Activated naive CD4-positive, alpha-beta T cell treated with anti-CD3 and anti-CD28 coated beads, Interleukin-2, amount 50 U/mL, for 72 hours (primary cell): ENCODE measurements at regions not wholly inside any gene's neighbourhood (a gene's known extent, or its start where the extent isn't known, plus 50 kb on each side); places are given as distances from the start of the nearest gene placed in this dataset.

Experiments
- ATAC-seq, 2 donors: fragments of 150-1000 bp; cut with Tn5 transposase; 2 replicates each; pipeline ENCODE4 v1.10.0; 2021; ENCODE audit warnings: mild to moderate bottlenecking in 2 of 2, moderate library complexity in 2 of 2
- DNase-seq, 2 donors: peaks; one replicate each; pipeline ENCODE4 v3.0.0; 2021 to 2022; ENCODE audit warnings: low spot score in 2 of 2
- H3K27ac Mint-ChIP-seq, 2 donors: one replicate each; pipeline ENCODE4 v1.8.0; 2022; ENCODE audit warnings: mild to moderate bottlenecking in 2 of 2, mixed read lengths in 2 of 2
- H3K36me3 Mint-ChIP-seq, 2 donors: one replicate each; pipeline ENCODE4 v1.8.0; 2022; ENCODE audit warnings: mixed read lengths in 2 of 2
- H3K9me3 Mint-ChIP-seq, 2 donors: one replicate each; pipeline ENCODE4 v1.8.0; 2022; ENCODE audit warnings: mixed read lengths in 2 of 2

DNA sequence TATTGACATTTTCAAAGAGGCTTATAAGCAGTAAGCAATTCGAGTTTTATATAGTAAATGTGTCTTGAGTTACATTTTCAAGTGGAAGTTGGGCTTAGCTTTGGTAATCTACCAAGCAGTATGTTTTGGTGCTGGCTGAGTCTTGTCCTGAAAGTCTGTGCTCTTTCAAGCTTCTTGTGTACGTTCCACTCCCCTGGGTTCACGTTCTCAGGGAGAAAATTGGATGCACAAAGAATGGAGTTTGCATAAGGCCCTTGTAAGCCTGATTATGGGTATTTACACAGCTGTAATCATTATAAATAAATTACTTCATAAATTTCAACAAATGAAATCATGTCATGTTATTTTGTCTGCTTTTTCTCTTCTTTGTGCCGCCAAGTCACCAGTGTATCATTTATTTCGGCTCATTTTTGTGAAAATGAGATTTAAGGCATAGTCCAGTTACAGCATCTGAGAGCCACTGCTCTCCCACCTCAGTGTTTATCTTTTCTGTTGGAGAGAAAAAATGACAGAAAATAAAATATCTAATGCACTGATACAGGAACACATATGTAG, 262.5 kb downstream of the BTBD3 start:
- ATAC-seq (no peak), DNase-seq (no peak)
- Mint-ChIP-seq H3K36me3 (no peaks in the 10 kb centered on the region), H3K27ac (no peak overlapping the region), H3K9me3 (peaks cover 0 to 12% of the 10 kb centered on the region in 2 donors)

- no peak for DNase-seq
- Mint-ChIP-seq H3K27ac (no peak overlapping the region), H3K36me3 (no peaks in the 10 kb centered on the region), H3K9me3 (peaks cover 0 to 20% of the 10 kb centered on the region in 2 donors)
- no peak for ATAC-seq
Measured at GRCh38 chr20:12198281-12198680, 280.6 kb downstream of the BTBD3 start.

GRCh38 chr20:12199703-12200102, 282.0 kb downstream of the BTBD3 start:
- ATAC-seq: no peak
- no peaks in the 10 kb centered on the region for H3K36me3 Mint-ChIP-seq
- peaks cover 0 to 20% of the 10 kb centered on the region in 2 donors for H3K9me3 Mint-ChIP-seq
- DNase-seq: no peak
- H3K27ac Mint-ChIP-seq: no peak overlapping the region

- Mint-ChIP-seq H3K36me3 (no peaks in the 10 kb centered on the region), H3K9me3 (peaks cover 0 to 28% of the 10 kb centered on the region in 2 donors), H3K27ac (no peak overlapping the region)
- DNase-seq (no peak), ATAC-seq (no peak)
Measured at GRCh38 chr20:12201289-12201991, 283.7 kb downstream of the BTBD3 start.

DNA sequence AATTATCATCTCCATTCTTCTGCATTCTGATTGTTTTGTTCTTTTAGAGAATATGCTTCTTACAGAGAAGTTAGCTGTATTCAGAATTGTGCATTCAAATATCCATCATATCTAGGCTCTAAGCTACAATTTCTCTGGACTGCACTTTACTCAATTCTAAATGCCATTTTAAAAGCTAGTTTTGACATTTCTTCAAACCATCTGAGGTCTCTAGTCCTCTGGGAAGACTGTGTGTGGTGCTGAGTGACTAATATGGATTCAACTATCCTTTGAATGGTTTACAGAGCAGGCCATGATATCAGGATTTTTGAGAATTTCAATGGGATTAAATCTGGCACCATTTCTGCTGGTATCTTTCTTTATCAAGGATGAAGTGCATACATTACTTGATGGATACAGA, 285.7 kb downstream of the BTBD3 start:
- DNase-seq (no peak), ATAC-seq (no peak)
- H3K9me3 Mint-ChIP-seq: peaks cover 0 to 36% of the 10 kb centered on the region in 2 donors
- H3K36me3 Mint-ChIP-seq: peaks cover 0 to 5% of the 10 kb centered on the region in 2 donors
- no peak overlapping the region for H3K27ac Mint-ChIP-seq

DNA sequence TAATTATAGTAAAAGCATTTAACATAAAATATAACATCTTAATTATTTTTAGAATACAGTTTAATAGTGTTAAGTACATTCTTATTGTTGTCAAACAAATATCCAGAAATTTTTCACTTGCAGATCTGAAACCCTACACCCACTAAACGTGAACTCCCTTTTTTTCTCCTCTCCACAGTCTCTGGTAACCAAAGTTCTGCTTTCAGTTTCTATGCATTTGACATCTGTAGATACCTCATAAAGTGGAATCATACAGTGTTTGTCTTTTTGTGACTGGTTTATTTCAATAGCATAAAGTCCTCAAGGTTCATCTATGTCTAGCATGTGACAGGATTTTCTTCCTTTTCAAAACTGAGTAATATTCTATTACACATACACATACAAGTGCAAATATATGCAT, 286.3 kb downstream of the BTBD3 start:
- ATAC-seq: no peak

GRCh38 chr20:12207875-12208274, 290.2 kb downstream of the BTBD3 start:
- H3K27ac Mint-ChIP-seq: no peak overlapping the region
- ATAC-seq: no peak
- DNase-seq: peak in 1 of 2 donors; percentile 7
- H3K36me3 Mint-ChIP-seq: peaks cover 0 to 5% of the 10 kb centered on the region in 2 donors
- H3K9me3 Mint-ChIP-seq: peaks cover 6 to 20% of the 10 kb centered on the region in 2 donors

More for the DNA sequence above, 286.3 kb downstream of the BTBD3 start:
- H3K27ac Mint-ChIP-seq: no peak overlapping the region
- peaks cover 0 to 5% of the 10 kb centered on the region in 2 donors for H3K36me3 Mint-ChIP-seq
- no peak for DNase-seq
- H3K9me3 Mint-ChIP-seq: peaks cover 0 to 34% of the 10 kb centered on the region in 2 donors

DNA sequence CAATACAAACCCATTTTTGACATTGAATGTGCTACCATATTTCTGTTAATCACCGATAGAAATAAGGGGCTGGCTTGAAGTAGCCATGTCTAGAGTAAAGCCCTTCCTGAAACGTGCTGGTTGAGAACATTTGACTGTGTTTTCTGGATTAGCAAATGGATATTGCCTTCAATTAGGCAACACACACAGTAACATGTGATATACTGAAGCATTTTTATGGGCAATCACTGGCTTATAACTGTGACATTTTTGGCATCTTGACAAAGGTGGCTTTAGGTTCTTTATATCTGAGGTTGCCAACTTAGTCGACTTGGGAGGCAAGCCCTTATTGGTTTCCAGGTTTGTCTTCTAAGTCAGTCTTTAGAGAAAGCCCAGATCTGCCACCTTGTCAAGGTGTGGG, 292.9 kb downstream of the BTBD3 start:
- no peak for ATAC-seq
- H3K36me3 Mint-ChIP-seq: peaks cover 0 to 5% of the 10 kb centered on the region in 2 donors
- H3K9me3 Mint-ChIP-seq: peaks cover 10 to 22% of the 10 kb centered on the region in 2 donors
- no peak overlapping the region for H3K27ac Mint-ChIP-seq
- no peak for DNase-seq

- Mint-ChIP-seq H3K9me3 (peaks cover 12 to 16% of the 10 kb centered on the region in 2 donors), H3K36me3 (peaks cover 0 to 5% of the 10 kb centered on the region in 2 donors), H3K27ac (no peak overlapping the region)
- DNase-seq: no peak
- no peak for ATAC-seq
Measured at GRCh38 chr20:12211361-12211760, 293.7 kb downstream of the BTBD3 start.

DNA sequence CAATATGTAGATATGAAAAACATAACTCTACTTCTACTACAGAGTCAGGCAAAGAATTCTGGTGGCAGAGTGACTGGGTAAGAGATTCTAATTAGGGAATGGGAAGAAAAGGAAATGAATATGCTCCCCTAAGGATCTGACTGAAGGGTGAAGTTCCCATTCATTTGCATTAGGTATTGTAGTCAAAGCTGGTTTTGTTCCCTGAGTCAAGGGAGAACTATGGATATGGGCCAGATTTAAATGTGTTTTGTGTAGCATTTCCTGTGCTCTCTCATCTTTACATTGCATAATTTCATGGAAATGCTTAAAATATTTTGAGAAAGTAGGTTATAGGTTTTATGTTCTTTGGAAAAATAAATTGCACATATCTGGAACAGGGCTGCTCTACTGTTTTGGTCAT, 299.7 kb downstream of the BTBD3 start:
- DNase-seq (no peak), ATAC-seq (no peak)
- Mint-ChIP-seq H3K36me3 (no peaks in the 10 kb centered on the region), H3K27ac (no peak overlapping the region), H3K9me3 (peaks cover 18 to 20% of the 10 kb centered on the region in 2 donors)

DNA sequence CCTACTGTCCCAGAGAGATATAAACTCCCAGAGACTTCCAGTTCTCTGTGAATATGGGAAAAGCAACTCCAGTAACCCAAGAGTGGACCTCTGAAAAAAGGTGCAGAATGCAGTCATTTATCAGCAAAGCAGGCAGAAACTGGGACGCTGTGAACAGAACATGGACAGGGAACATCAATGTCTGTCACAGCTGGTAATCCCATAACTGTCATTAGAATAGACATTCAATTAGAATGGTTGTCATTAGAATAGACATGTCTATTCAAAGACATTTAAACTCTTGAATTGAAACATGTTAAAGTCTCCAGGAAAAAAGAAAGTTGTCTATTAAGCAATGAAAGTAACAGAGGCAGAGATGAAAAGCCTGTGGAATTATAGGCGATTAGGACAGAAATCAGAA, 302.1 kb downstream of the BTBD3 start:
- Mint-ChIP-seq H3K27ac (no peak overlapping the region), H3K36me3 (no peaks in the 10 kb centered on the region), H3K9me3 (peaks cover 25 to 26% of the 10 kb centered on the region in 2 donors)
- DNase-seq: no peak
- no peak for ATAC-seq

DNA sequence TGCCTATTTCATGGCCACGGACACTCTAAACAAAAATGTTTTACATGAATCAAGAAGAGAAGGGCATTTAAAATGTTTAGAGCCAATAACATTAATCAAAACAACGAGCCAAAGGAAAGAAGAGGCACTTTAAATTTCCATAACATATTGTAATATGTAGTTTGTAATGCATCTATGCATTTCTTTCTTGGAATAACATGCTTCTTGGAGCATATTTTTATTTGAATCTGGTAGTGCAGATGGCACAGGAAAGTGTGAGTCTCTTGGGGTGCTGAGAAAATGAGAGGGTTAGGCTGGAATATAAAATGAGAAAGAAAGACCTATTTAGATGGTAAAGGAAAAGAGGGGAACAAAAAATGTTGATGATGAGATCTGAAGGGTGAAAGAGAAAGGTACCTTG, 305.4 kb downstream of the BTBD3 start:
- ATAC-seq (no peak), DNase-seq (no peak)
- Mint-ChIP-seq H3K9me3 (peaks cover 21 to 22% of the 10 kb centered on the region in 2 donors), H3K36me3 (no peaks in the 10 kb centered on the region), H3K27ac (no peak overlapping the region)

GRCh38 chr20:12225898-12226297, 308.2 kb downstream of the BTBD3 start:
- ATAC-seq (no peak), DNase-seq (no peak)
- H3K9me3 Mint-ChIP-seq: peaks cover 18 to 21% of the 10 kb centered on the region in 2 donors
- no peak overlapping the region for H3K27ac Mint-ChIP-seq
- H3K36me3 Mint-ChIP-seq: no peaks in the 10 kb centered on the region

- Mint-ChIP-seq H3K27ac (no peak overlapping the region), H3K9me3 (peaks cover 0 to 13% of the 10 kb centered on the region in 2 donors), H3K36me3 (no peaks in the 10 kb centered on the region)
- ATAC-seq: no peak
- no peak for DNase-seq
Measured at GRCh38 chr20:12229891-12230290, 312.2 kb downstream of the BTBD3 start.

DNA sequence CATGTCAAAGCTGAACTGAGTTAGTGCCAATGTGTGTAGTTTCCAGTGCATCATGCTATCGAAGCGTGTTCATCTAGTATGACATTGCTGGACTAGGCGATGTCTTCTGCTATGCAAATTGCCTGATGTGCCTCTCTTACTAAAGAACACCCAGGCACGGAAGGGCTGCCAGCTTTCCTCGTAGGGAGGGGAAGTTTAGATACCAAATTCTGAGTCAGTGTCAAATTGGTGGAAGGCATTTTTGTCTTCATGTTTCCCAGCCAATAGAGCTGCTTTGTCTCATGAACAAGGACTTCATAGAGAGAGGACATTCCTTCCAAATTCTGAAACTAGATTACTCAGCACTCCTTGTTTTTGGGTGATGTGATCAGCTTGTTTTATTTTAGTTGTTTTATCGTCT, 320.1 kb downstream of the BTBD3 start:
- H3K9me3 Mint-ChIP-seq: peaks cover 0 to 17% of the 10 kb centered on the region in 2 donors

GRCh38 chr20:12241065-12241464, 323.4 kb downstream of the BTBD3 start:
- Mint-ChIP-seq H3K36me3 (peaks cover 0 to 6% of the 10 kb centered on the region in 2 donors), H3K27ac (no peak overlapping the region), H3K9me3 (peaks cover 6 to 23% of the 10 kb centered on the region in 2 donors)
- no peak for DNase-seq
- ATAC-seq: no peak

More for the DNA sequence above, 320.1 kb downstream of the BTBD3 start:
- Mint-ChIP-seq H3K27ac (no peak overlapping the region), H3K36me3 (no peaks in the 10 kb centered on the region)
- no peak for ATAC-seq
- no peak for DNase-seq

DNA sequence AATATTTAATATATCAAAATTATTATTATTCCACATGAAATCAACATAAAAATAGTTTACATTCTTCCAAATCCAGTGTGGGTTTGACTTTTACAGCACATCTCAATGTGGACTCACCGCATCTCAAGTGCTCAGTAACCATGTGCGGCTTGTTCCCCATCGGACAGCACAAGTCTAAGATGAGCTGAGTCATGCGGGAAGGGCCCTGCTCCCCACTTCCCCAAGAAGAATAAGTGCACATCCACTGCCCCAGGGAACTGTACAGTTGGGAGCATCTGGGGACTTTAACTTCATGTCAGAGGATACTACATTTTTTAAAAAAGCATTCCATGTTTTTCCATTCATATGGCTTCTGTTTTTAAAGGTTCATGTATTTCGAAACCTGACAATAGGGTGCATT, 325.6 kb downstream of the BTBD3 start:
- Mint-ChIP-seq H3K36me3 (peaks cover 0 to 6% of the 10 kb centered on the region in 2 donors), H3K9me3 (peaks cover 8 to 12% of the 10 kb centered on the region in 2 donors), H3K27ac (no peak overlapping the region)
- DNase-seq (no peak), ATAC-seq (no peak)

DNA sequence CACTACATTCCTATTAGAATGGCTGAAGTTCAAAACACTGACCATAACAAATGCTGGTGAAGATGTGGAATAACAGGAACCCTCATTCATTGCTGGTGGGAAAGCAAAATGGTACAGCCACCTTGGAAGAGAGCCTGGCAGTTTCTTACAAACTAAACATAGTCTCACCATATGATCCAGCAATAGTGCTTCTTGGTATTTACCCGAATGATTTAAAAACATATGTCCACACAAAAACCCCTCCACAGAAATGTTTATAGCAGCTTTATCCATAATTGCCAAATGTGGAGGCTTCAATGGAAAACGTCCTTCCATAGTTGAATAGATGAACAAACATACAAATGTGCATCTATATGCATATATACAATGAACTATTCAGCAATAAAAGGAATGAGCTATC, 330.8 kb downstream of the BTBD3 start:
- peaks cover 0 to 6% of the 10 kb centered on the region in 2 donors for H3K36me3 Mint-ChIP-seq
- H3K9me3 Mint-ChIP-seq: peaks cover 18 to 32% of the 10 kb centered on the region in 2 donors
- H3K27ac Mint-ChIP-seq: no peak overlapping the region
- ATAC-seq (no peak), DNase-seq (no peak)
